Lung (tissue), 11 donors: ENCODE measurements at regions not wholly inside any gene's neighbourhood (a gene's known extent, or its start where the extent isn't known, plus 50 kb on each side); places are given as distances from the start of the nearest gene placed in this dataset.

ENCODE experiments used
- ATAC-seq: fragments of 200-7000 bp; cut with Tn5 transposase; one replicate; pipeline ENCODE4 v1.9.1; 2020; ENCODE audit warnings: moderate number of reproducible peaks; ENCODE audit not compliant: insufficient read depth, low FRiP score
- DNase-seq, 3 donors: peaks; one replicate each; pipeline ENCODE4 v3.0.0-alpha.2; 2013 to 2017
- H3K27ac ChIP-seq, 2 donors: one replicate each; pipeline ENCODE4 v1.5.1; 2013; ENCODE audit warnings: mild to moderate bottlenecking in 2 of 2, moderate library complexity in 2 of 2, control low read depth in 1 of 2, inconsistent platforms in 1 of 2, low read depth in 1 of 2, low read length in 1 of 2
- H3K27me3 ChIP-seq, 3 donors: one replicate each; pipeline ENCODE4 v1.5.1; 2013; ENCODE audit warnings: low read length in 2 of 3; ENCODE audit not compliant: control insufficient read depth in 3 of 3, insufficient read depth in 3 of 3
- H3K36me3 ChIP-seq, 4 donors: one replicate each; pipeline ENCODE4 v1.5.1; 2013; ENCODE audit warnings: low read length in 4 of 4, mild to moderate bottlenecking in 1 of 4, moderate library complexity in 1 of 4; ENCODE audit not compliant: control insufficient read depth in 4 of 4, insufficient read depth in 4 of 4
- H3K4me1 ChIP-seq, 5 donors: one replicate each; pipeline ENCODE4 v1.5.1; 2013; ENCODE audit warnings: low read length in 5 of 5, mild to moderate bottlenecking in 2 of 5, moderate library complexity in 1 of 5; ENCODE audit not compliant: control insufficient read depth in 5 of 5, insufficient read depth in 5 of 5
- H3K4me3 ChIP-seq: one replicate; pipeline ENCODE4 v1.5.1; 2013; ENCODE audit warnings: mild to moderate bottlenecking, control low read depth, moderate library complexity
- H3K9ac ChIP-seq, 2 donors: one replicate each; pipeline ENCODE4 v1.5.1; 2013; ENCODE audit warnings: low read length in 2 of 2, control low read depth in 1 of 2; ENCODE audit not compliant: insufficient read depth in 1 of 2
- H3K9me3 ChIP-seq, 4 donors: one replicate each; pipeline ENCODE4 v1.5.1; 2013; ENCODE audit warnings: low read length in 3 of 4, mild to moderate bottlenecking in 1 of 4, moderate library complexity in 1 of 4; ENCODE audit not compliant: control insufficient read depth in 4 of 4, insufficient read depth in 3 of 4
- CTCF ChIP-seq: IDR thresholded peaks from 2 replicates; pipeline ENCODE4 v1.5.1; 2012; ENCODE audit warnings: mild to moderate bottlenecking; ENCODE audit errors: control extremely low read depth, extremely low read depth
- WGBS, 2 donors: extraction: QIAGEN DNeasy Blood & Tissue Kit; methylation state at CpG; one replicate each; pipeline ENCODE4 v1.1.7; 2013; 5-methylcytosine and 5-hydroxymethylcytosine counted together
- donor health status: control.
- donor health status: control.
- donor health status: Bipolar disorder and iron deficiency.
- donor health status: healthy.
- donor health status: DM: yes; HTN: yes; CAD: no.

GRCh38 chr6:71642120-71642519, 244.2 kb upstream of the RIMS1 start:
- H3K27ac ChIP-seq: no peak overlapping the region
- H3K36me3 ChIP-seq: no peaks in the 10 kb centered on the region
- H3K4me1 ChIP-seq: no peaks in the 10 kb centered on the region
- no peak overlapping the region for H3K9ac ChIP-seq
- H3K4me3 ChIP-seq: no peak overlapping the region
- no peak for ATAC-seq
- H3K9me3 ChIP-seq: no peaks in the 10 kb centered on the region
- no peaks in the 10 kb centered on the region for H3K27me3 ChIP-seq
- no peak for DNase-seq
- no peak for TF ChIP-seq CTCF
- WGBS, 2 donors: 64 to 80% methylated on average over 2 of the region's 2 CpGs

- DNase-seq: no peak
- 94 to 97% methylated on average over 4 of the region's 4 CpGs for WGBS, 2 donors
- Histone ChIP-seq H3K27me3 (no peaks in the 10 kb centered on the region), H3K9ac (no peak overlapping the region), H3K4me1 (no peaks in the 10 kb centered on the region), H3K27ac (no peak overlapping the region), H3K9me3 (no peaks in the 10 kb centered on the region), H3K4me3 (no peak overlapping the region), H3K36me3 (no peaks in the 10 kb centered on the region)
- no peak for TF ChIP-seq CTCF
- ATAC-seq: no peak
Observed at GRCh38 chr6:71642793-71643192, 243.6 kb upstream of the RIMS1 start.

GRCh38 chr6:71645299-71645698, 241.1 kb upstream of the RIMS1 start:
- ATAC-seq: no peak
- no peak overlapping the region for H3K27ac ChIP-seq
- H3K9ac ChIP-seq: no peak overlapping the region
- H3K27me3 ChIP-seq: no peaks in the 10 kb centered on the region
- WGBS, 2 donors: 85 to 95% methylated on average over 3 of the region's 3 CpGs
- no peak for DNase-seq
- no peak overlapping the region for H3K4me3 ChIP-seq
- H3K9me3 ChIP-seq: no peaks in the 10 kb centered on the region
- no peaks in the 10 kb centered on the region for H3K4me1 ChIP-seq
- TF ChIP-seq CTCF: no peak
- H3K36me3 ChIP-seq: no peaks in the 10 kb centered on the region

GRCh38 chr6:71649915-71650314, 236.4 kb upstream of the RIMS1 start:
- 73 to 75% methylated on average over 2 of the region's 2 CpGs for WGBS, 2 donors
- Histone ChIP-seq H3K4me1 (no peaks in the 10 kb centered on the region), H3K9ac (no peak overlapping the region), H3K9me3 (no peaks in the 10 kb centered on the region), H3K4me3 (no peak overlapping the region), H3K27ac (no peak overlapping the region), H3K27me3 (no peaks in the 10 kb centered on the region), H3K36me3 (no peaks in the 10 kb centered on the region)
- no peak for TF ChIP-seq CTCF
- no peak for ATAC-seq
- no peak for DNase-seq
